ENCODE measurements at regions not wholly inside any gene's neighbourhood (a gene's known extent, or its start where the extent isn't known, plus 50 kb on each side); places are given as distances from the start of the nearest gene placed in this dataset.

DNA sequence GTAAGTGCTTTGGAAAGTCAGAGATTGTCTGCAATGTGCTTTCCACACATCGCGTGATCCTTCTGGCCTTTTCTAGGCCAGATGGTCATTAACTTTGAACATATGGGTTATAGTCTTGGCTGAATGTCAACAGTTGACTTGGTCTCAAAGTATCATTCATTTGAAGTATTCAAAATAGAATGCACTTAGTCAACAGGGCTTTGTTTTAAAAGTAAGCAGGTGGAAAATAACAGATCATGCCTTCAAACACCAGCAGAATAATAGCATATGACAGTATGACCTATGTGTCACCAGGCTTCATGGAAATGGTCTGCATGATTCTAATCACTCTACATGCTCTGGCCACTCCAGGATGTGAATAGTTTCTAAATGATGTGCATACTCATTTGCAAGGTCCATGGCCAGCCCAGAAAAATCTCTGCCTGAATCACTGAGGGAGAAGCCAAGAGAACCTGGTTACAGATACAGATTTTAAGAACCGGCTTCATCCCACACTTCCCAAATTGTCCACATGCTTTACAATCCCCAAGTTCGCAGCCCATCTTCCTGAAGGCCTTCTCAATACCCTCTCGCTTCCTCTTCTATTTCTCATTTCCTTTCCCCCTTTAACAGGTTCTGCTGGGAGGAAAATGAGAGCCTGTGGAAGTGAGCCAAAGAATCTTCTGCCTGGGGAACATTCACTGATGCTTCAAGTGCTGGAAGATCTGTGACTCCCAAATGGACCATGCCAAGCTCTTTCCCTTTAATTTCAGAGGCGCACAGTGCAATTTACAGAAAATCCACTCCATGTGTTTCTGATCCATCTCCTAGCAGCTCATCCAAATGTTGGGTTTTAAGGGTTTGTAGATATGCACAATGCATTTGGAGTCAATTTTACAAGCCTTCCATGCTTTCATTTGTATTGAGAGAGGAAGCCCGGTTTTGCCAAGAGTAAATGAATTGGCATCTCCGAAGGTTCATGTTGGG lies 122.8 kb upstream of the GDF10 start:
- intact Hi-C loops (cut with DNase I, micrococcal nuclease), result no loop called here
- ATAC-seq (no peak), DNase-seq (no peak)

GRCh38 chr10:47178537-47179290 lies 121.3 kb upstream of the GDF10 start:
- no peak for DNase-seq
- intact Hi-C loops (cut with DNase I, micrococcal nuclease), result no loop called here
- no peak for ATAC-seq

DNA sequence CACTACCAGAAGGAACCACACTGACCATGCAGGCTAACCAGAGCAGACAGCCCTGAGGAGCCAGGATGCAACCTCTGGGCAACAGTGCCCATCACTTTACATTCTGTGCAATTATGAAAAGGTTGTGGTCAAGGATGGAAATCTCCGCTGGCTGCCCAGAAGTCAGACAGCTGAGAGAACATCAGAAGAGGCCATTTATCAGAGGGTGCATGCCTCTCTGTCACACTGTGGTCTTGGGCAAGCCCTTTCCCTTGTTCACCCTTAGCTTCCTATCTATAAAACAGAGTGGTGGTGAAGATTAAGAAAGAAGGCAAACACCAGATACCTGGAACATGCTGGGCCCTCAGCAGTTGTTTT lies 120.7 kb upstream of the GDF10 start:
- intact Hi-C loops (cut with DNase I, micrococcal nuclease), result no loop called here
- DNase-seq, result no peak
- no peak for ATAC-seq

DNA sequence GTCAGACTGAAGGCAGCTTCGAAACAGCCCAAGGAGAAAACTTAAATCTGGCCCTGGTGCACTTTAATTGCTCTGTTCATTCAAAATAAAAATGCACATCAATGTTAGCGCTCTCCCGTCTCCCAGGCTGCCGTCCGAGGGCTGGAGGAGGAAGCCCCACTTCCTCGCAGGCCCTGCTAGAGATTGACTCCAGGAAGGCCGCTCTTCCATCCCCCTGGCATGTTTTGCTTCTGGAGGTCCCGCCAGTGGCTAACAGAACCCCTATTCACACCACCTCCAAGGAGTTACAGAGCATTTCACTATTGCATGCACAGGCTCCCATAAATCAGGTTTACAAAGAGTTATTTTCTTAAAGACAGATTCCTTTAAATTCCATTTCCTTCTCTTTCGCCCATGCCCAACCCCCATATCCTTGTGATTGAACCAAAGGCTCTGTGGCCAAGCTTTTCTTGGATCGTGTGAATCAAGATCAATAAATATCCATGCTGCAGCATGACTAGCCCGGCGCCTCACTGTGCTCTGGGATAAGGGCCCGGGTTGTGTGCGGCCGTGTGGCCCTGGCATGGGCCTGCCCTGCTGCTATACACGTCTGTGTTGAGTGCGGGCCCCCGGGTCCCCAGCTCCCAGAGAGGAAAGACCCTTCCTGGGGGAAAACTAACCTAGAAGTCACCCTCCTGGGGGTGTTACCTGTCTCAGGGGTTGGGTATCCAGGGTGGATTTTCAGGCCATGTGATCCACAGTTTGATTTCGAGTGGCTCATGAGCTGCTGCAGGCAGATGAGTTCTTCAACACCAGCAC lies 118.7 kb upstream of the GDF10 start:
- ATAC-seq, result no peak
- DNase-seq, result no peak
- intact Hi-C loops (cut with DNase I, micrococcal nuclease), result no loop called here

- peak; percentile 58 for ATAC-seq
- intact Hi-C loops (cut with DNase I, micrococcal nuclease), result no loop called here
- DNase-seq, result no peak
Measured at GRCh38 chr10:47182934-47183703, 116.9 kb upstream of the GDF10 start.

DNA sequence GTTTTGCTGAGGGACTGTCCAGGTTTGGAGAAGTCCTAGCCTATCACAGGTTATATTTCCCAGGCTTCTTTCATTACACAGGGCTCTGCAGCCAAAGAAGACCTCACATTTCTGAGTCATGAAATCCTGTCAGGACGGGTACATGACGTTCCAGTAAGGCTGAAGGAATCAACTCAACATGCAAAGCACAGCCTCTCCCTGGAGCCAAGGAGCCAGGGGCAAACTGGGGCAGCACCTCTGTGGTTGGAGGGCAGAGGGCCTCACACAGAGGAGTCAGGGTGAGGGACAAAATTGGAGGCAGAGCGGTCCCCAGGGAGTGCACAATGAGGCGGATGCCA lies 116.3 kb upstream of the GDF10 start:
- intact Hi-C loops (cut with DNase I, micrococcal nuclease), result no loop called here
- DNase-seq (no peak), ATAC-seq (no peak)

DNA sequence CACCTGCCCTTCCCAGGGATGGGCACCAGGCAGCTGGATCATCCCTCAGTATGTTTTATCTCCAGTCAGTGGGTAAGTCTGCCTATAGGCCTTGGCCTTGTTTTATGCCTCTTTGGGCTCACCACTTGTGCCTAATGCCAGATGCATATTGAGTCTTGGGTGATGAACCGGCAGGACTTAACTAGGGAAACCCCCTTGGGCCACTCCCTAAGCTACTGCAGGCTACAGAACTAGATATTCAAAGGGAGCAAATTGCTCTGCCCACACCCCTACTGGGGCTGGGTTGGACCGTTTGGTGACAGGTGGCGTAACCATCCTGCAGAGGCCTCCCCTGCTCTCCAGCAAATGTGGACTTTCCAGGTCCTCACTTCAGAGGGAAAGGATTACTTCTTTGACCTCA lies 115.7 kb upstream of the GDF10 start:
- DNase-seq (no peak), ATAC-seq (peak; percentile 61)
- intact Hi-C loops (cut with DNase I, micrococcal nuclease), result no loop called here

- intact Hi-C loops (cut with DNase I, micrococcal nuclease), result no loop called here
- ATAC-seq, result no peak
- DNase-seq, result no peak
Measured at GRCh38 chr10:47184724-47185330, 115.2 kb upstream of the GDF10 start.

DNA sequence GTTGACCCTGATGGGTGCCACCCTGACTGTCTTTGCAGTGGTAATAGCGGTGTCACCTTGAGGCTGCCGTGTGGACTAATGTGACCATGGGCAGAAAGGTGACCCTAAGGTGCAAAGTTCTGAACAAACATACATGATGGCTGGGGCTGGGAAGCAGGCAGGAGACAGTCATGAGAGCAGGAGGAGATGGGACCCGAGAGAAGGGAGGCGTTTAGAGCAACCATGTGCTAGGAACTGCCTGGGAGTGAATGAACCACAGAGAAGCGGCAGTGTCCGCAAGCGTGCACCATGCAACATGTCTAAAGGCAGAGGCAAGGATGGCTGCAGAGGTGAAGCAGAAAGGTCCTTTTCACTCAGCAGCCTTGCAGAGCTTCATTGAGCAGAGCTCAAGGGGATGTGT lies 113.1 kb upstream of the GDF10 start:
- ATAC-seq, result no peak
- intact Hi-C loops (cut with DNase I, micrococcal nuclease), result no loop called here

DNA sequence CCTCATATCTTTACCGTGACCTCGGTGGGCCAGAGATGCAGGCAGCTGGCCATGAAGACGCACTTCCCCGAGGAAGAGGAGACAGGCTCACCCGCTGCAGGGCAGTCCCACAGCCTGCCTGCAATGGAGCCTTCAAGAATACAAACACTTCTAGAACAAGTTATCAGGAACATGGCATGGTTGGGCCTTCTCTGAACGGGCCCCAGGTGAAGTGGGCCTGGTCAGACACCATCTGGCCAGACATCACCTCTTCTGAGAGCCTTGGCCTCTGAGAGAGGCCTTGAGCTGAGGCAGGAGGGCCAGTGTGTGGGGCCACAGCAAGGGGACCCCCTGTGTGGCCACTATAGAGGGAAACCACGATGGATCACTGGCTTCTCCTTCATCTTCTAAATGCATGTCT lies 112.4 kb upstream of the GDF10 start:
- intact Hi-C loops (cut with DNase I, micrococcal nuclease), result no loop called here

More for the DNA sequence above, 113.1 kb upstream of the GDF10 start:
- no peak for DNase-seq

DNA sequence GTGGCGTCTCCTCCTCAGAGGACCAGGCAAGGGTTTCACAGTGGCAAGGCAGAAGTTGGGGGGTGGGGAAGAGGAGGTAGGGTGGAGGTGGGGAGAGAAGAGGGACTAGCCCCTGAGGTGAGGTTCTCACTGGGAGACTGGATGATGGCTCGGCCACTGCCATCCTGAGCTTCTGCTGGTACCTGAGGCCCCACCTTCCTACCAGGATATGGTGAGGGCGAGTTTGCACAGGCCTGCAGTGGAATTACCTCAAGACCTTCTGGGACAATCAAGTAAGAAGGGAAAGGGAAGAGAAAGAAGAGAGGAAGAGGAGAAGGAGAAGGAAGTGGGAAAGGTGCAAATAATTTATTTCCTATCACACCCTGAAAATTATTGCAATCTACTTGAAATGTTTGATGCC lies 111.8 kb upstream of the GDF10 start:
- ATAC-seq, result no peak
- intact Hi-C loops (cut with DNase I, micrococcal nuclease), result no loop called here

More for the DNA sequence above, 112.4 kb upstream of the GDF10 start:
- ATAC-seq (no peak), DNase-seq (no peak)

DNA sequence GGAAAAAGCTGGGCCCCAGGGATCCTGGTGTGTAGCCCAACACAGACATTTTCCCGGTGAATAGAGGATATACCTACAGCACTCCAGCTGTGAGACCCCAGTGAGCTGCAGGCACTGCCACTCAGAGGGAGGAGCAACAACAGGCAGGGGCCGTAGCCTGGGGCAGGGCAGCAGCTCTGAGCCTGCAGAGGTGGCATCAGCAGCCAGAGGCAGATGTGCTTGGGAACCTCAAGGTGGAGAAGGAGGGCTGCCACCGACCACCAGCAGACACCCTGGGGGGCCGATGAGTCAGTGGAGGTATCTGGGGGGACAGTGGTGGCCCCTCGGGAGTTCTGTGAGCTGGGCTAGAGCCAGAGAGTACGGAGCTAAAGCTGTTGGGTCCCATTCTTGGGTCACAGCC lies 110.2 kb upstream of the GDF10 start:
- DNase-seq, result no peak
- ATAC-seq, result no peak
- intact Hi-C loops (cut with DNase I, micrococcal nuclease), result no loop called here

More for the DNA sequence above, 111.8 kb upstream of the GDF10 start:
- no peak for DNase-seq

DNA sequence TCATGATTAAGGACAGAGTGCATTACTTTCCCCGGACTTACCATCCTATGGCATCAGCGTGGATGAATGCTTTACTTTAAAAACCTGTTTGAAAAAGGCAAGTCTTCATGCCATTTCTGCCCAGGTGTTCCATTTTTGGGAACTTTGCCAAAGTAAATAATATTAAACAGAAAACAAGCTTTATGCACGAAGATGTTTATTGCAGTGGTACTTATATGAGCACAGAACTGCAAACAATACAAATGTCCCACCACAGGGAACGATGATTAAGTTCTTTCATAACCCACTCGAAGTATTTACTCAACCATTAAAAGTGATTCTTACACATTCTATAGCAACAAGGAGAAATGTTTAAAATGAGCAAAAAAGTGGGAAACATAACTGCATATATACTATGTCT lies 109.7 kb upstream of the GDF10 start:
- peak; percentile 69 for ATAC-seq
- intact Hi-C loops (cut with DNase I, micrococcal nuclease), result no loop called here

GRCh38 chr10:47190802-47191450 lies 109.1 kb upstream of the GDF10 start:
- intact Hi-C loops (cut with DNase I, micrococcal nuclease), result no loop called here

More for the DNA sequence above, 109.7 kb upstream of the GDF10 start:
- no peak for DNase-seq

GRCh38 chr10:47192273-47192672 lies 107.7 kb upstream of the GDF10 start:
- intact Hi-C loops (cut with DNase I, micrococcal nuclease), result no loop called here
- DNase-seq (peak in 1 of 2 donors; percentile 24), ATAC-seq (peak; percentile 62)

More at GRCh38 chr10:47190802-47191450, 109.1 kb upstream of the GDF10 start:
- ATAC-seq (no peak), DNase-seq (no peak)

DNA sequence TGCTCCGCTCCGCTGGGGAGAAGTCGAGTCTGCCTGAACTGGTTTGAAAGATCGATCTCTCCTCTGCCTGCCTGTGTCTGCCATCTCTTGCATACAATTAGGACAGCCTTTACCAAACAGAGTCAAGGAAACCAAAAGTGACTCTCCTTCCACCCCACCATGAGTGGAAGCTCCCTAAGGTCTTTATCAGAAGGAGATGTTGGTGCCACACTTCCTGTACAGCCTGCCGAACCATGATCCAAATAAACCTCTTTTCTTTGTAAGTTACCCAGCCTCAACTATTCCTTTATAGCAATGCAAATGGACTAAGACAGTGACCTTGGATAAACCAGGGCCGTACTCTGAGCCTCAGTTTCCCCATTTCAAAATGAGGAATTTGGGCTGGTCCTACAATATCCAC lies 106.3 kb upstream of the GDF10 start:
- ATAC-seq, result no peak
- intact Hi-C loops (cut with DNase I, micrococcal nuclease), result no loop called here
- no peak for DNase-seq

DNA sequence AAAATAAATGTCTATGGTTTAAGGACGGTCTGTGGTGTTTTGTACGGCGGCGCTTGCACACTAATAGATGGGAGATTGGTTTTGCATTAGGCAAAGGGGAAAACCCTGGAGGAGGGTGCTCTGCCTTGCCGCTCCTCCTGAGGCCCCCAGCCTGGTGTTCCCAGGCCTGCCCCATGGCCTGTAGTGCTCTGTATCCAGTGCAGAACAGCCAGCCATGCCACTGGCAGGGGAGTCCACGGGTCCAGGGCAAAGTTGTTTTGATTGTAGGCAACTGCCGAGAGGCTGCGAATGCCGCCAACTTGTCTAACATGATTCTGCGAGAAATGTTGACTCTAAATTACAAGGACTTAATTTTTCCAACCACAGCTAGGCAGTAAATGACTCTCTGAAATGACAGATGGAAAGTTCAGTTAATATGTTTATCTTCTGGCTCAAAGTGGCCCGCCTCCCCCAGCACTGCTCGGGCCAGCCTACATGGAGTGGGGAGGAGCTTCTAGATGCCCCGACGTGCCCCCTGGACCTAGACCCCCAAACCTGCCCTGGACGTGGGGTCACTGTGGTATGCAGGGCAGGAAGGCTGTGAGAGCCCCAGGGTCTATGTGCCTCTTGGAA lies 104.6 kb upstream of the GDF10 start:
- DNase-seq (no peak), ATAC-seq (peak; percentile 25)
- intact Hi-C loops (cut with DNase I, micrococcal nuclease), result no loop called here
